Medulla oblongata (tissue), 1 donor: ENCODE measurements at regions not wholly inside any gene's neighbourhood (a gene's known extent, or its start where the extent isn't known, plus 50 kb on each side); places are given as distances from the start of the nearest gene placed in this dataset.

ENCODE experiments used
- DNase-seq: peaks from one replicate; pipeline ENCODE4 v3.0.0-alpha.2; 2015; ENCODE audit errors: extremely low spot score

GRCh38 chr4:3715855-3716630 is 50.1 kb upstream of the ADRA2C start:
- DNase-seq = no peak

GRCh38 chr4:3715061-3715854 is 50.9 kb upstream of the ADRA2C start:
- DNase-seq = no peak

GRCh38 chr4:3714642-3715001 is 51.6 kb upstream of the ADRA2C start:
- DNase-seq = no peak

- DNase-seq = no peak
Observed at GRCh38 chr4:3713817-3714641, 52.2 kb upstream of the ADRA2C start.

GRCh38 chr4:3713346-3713745 is 52.8 kb upstream of the ADRA2C start:
- DNase-seq = no peak

GRCh38 chr4:3712936-3713335 is 53.2 kb upstream of the ADRA2C start:
- DNase-seq = no peak

GRCh38 chr4:3712112-3712805 is 53.9 kb upstream of the ADRA2C start:
- no peak for DNase-seq

GRCh38 chr4:3711183-3712111 is 54.7 kb upstream of the ADRA2C start:
- no peak for DNase-seq

GRCh38 chr4:3710451-3711182 is 55.6 kb upstream of the ADRA2C start:
- DNase-seq = peak; percentile 29

GRCh38 chr4:3709846-3710441 is 56.2 kb upstream of the ADRA2C start:
- DNase-seq = no peak

GRCh38 chr4:3709061-3709845 is 56.9 kb upstream of the ADRA2C start:
- no peak for DNase-seq

GRCh38 chr4:3708611-3709010 is 57.6 kb upstream of the ADRA2C start:
- DNase-seq = no peak

GRCh38 chr4:3708103-3708510 is 58.1 kb upstream of the ADRA2C start:
- DNase-seq = peak; percentile 75

GRCh38 chr4:3707423-3708102 is 58.6 kb upstream of the ADRA2C start:
- no peak for DNase-seq

- no peak for DNase-seq
Observed at GRCh38 chr4:3706565-3707422, 59.4 kb upstream of the ADRA2C start.

- DNase-seq = no peak
Observed at GRCh38 chr4:3706111-3706511, 60.1 kb upstream of the ADRA2C start.
